ENCODE measurements at regions not wholly inside any gene's neighbourhood (a gene's known extent, or its start where the extent isn't known, plus 50 kb on each side); places are given as distances from the start of the nearest gene placed in this dataset.
A peak's percentile ranks its signal among the peaks of the same experiment; 100 is the strongest.

- H3K27me3 Mint-ChIP-seq, result no peaks in the 10 kb centered on the region
Measured at GRCh38 chr9:109910671-109911518, 130.9 kb downstream of the PALM2AKAP2 start.

DNA sequence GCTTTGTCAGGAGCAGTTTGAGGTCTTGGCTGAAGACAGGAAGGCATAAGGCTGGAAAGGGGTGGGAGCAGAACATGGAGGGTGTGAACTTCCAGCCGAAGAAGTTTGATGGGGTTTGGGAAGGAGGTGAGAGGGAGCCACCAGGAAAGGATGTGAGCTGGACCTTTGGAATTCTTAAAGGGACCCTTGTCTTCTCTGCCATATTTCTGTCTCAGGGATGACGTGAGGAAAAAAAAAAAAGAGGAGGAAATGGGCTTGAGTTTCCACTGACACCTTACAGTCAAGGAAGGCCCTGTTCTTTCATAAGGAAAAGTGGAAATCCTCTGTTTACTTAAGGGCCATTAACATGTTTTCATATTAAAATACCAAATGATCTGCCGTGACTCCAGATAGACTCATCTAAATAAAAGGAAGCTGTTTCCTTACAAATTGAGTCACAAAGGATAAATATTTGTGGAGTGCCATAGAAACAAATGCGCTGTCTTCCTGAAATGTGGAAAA is 132.1 kb downstream of the PALM2AKAP2 start:
- ATAC-seq (ENCODE audit: low read depth in 2 of 2), result no peak
- Mint-ChIP-seq H3K27me3 (no peaks in the 10 kb centered on the region), H3K4me1 (peaks cover 31 to 39% (median 34%) of the 10 kb centered on the region in 3 donors)

More at GRCh38 chr9:109910671-109911518, 130.9 kb downstream of the PALM2AKAP2 start:
- H3K9me3 Mint-ChIP-seq, result no peaks in the 10 kb centered on the region
- no peaks in the 10 kb centered on the region for H3K36me3 Mint-ChIP-seq
- ATAC-seq (ENCODE audit: low read depth in 2 of 2) (no peak), DNase-seq (no peak)
- H3K4me3 Mint-ChIP-seq, result no peak overlapping the region
- no peak overlapping the region for H3K27ac Mint-ChIP-seq
- peaks cover 19 to 34% (median 21%) of the 10 kb centered on the region in 3 donors for H3K4me1 Mint-ChIP-seq

DNA sequence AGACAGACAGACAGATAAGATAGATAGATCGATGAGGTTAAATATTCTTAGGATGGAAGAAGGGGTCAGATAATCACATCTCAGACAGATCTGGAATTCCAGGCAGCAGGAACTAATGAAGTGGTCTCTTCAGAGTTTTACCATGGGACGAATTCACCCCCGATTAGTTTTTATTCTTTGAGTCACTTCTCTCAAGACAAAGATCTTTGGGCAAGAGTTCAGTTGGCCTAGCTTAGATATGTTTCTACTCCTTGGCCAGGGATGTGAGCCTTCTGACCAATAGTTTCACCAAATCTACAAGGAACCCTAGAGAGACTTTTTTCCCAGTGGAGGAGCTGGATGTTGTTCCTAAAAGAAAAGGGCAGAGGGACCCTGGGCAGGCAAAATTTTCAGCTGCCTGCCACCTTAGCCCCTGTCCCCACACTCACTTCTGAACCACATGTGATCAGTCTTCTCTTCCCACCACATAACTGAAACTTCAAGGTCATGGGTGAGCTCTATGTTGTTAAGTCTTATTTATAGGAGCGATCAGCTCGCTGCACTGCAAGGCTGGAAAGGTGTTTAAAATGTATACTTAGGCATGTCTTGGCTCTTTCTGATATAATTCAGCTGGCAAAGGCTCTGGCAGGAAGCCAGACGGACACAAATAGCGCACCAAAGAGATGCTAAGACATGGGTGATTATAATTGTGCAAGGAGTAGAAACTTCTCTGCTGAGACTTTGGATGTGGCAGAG is 132.9 kb downstream of the PALM2AKAP2 start:
- no peak overlapping the region for H3K27ac Mint-ChIP-seq
- no peaks in the 10 kb centered on the region for H3K36me3 Mint-ChIP-seq
- H3K27me3 Mint-ChIP-seq, result no peaks in the 10 kb centered on the region
- no peak for DNase-seq
- peaks cover 38 to 41% (median 39%) of the 10 kb centered on the region in 3 donors for H3K4me1 Mint-ChIP-seq
- ATAC-seq (ENCODE audit: low read depth in 2 of 2), result no peak
- peak overlapping the region in 3 of 8 donors; percentile 15 to 29 (median 23) for H3K4me3 Mint-ChIP-seq
- H3K9me3 Mint-ChIP-seq, result no peaks in the 10 kb centered on the region

More for the DNA sequence above, 132.1 kb downstream of the PALM2AKAP2 start:
- Mint-ChIP-seq H3K9me3 (no peaks in the 10 kb centered on the region), H3K27ac (no peak overlapping the region), H3K4me3 (no peak overlapping the region), H3K36me3 (no peaks in the 10 kb centered on the region)
- DNase-seq, result no peak

DNA sequence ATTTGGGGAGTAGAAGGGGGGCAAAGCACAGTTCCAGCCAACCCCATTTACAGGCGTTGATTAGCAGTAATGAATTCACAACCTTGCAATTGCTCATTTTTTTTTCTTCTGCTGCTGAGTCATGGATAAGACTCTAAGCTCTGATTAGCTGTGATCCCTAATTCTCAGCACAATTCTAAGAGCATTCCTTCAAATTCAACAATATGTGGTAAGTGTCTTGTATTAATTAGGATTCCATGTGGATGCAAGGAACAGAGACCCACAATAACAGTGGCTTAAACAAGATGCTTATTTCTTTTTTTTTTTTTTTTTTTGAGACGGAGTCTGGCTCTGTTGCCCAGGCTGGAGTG is 133.4 kb downstream of the PALM2AKAP2 start:
- no peak overlapping the region for H3K27ac Mint-ChIP-seq

DNA sequence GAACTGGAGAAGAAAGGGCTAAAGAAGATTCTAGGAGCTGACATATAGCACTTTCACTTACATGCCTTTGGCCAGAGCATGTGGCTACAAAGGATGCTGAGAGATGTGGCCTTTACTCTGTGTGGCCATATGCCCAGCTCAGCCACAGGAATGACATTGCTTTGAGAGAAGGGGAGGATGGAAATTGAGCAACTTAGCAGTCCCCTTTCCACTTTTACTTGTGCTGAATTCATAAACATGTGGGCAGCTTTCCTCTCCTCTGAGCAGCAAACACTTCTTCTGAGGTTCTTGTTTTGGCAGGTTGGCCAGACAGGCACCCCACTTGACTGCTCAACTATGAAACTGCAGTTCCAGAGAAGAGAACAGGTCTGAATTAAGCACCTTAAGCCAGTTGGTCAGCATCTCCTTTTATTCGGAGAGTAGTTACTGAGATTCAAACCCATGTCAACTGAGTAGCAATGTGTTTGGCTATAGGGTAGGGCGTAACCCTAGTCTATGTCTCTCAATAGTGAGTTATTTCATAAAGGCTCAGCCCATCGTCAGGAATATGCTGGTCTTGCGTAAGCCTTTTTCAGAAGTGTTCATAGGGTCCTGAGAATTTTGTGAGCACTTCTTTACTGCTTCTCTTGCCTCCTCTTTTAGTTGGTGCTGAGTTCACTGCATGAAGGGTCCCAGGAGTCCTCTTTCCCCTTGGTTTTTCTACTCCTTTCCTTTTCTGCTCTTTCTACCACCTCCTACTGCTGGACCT is 134.5 kb downstream of the PALM2AKAP2 start:
- no peaks in the 10 kb centered on the region for H3K27me3 Mint-ChIP-seq
- H3K9me3 Mint-ChIP-seq, result no peaks in the 10 kb centered on the region
- no peaks in the 10 kb centered on the region for H3K36me3 Mint-ChIP-seq
- peak overlapping the region in 5 of 6 donors; percentile 71 to 92 (median 91) for H3K27ac Mint-ChIP-seq
- peak; percentile 43 for DNase-seq
- peak; percentile 73 to 76 for ATAC-seq (ENCODE audit: low read depth in 2 of 2)
- peak overlapping the region in 7 of 8 donors; percentile 0 to 90 (median 46) for H3K4me3 Mint-ChIP-seq
- peaks cover 50 to 57% (median 50%) of the 10 kb centered on the region in 3 donors for H3K4me1 Mint-ChIP-seq

More for the DNA sequence above, 133.4 kb downstream of the PALM2AKAP2 start:
- Mint-ChIP-seq H3K27me3 (no peaks in the 10 kb centered on the region), H3K36me3 (no peaks in the 10 kb centered on the region), H3K4me1 (peaks cover 42 to 47% (median 45%) of the 10 kb centered on the region in 3 donors), H3K4me3 (peak overlapping the region in 3 of 8 donors; percentile 15 to 29 (median 23)), H3K9me3 (no peaks in the 10 kb centered on the region)
- no peak for DNase-seq
- no peak for ATAC-seq (ENCODE audit: low read depth in 2 of 2)

DNA sequence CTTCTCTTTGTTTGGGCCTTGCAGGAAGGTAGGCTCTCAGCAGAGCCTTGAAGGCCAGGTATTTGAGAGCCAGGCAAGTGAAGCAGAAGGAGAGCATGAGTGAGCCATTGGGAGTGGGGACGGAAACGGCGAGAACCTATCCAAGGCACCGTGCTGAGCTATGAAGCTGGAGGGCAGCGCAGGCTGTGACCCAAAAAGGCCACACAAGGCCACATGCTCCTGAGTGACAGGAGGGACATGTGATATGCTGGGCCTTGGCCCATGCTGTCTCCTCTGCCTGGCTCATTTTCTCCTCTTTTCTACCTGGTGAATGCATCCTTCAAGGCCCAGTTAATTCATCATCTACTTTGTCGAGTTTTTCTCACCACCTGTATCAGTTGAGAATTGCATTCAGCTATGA is 136.3 kb downstream of the PALM2AKAP2 start:
- Mint-ChIP-seq H3K9me3 (no peaks in the 10 kb centered on the region), H3K4me3 (peak overlapping the region in 5 of 8 donors; percentile 44 to 74 (median 65)), H3K27ac (peak overlapping the region in 5 of 6 donors; percentile 77 to 95 (median 84)), H3K27me3 (no peaks in the 10 kb centered on the region), H3K4me1 (peaks cover 62 to 74% (median 63%) of the 10 kb centered on the region in 3 donors), H3K36me3 (no peaks in the 10 kb centered on the region)
- DNase-seq, result no peak
- no peak for ATAC-seq (ENCODE audit: low read depth in 2 of 2)

DNA sequence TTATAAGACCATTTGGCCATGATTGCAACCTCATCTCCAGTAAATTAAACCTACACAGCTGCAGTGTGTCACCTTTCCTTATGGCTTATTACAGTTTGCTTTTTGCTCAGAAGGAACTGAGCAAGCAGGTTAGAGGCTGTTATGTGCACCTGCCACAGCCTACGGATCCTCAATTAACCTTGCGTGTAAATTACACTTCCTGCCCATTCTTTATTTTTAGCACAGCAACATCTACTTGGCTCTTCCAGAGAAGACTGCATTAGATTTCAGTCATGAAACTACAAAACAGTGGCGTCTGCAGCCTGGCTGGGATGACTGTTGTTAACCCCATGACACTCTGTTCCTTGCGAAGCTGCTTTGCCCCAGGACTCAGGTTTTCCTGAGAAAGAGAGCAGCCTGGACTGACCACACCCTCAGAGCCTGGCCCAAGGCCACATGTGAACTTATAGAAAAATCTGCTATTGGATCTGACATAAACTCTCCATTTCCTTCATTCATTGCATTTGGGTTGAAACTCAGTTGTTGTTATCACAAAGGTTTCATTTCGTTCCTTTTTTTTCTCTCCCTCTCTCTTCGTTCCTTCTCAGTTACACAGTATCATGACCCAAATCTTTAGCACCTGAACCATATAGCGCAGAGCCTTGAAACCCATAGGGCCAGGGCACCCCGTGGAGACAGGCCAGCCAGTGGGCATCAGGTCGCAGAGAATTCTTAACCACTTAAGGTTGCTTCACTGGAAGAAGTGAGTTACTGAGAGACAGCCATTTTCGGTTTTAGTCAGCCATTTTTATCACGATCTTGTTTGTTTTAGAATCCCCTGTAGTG is 138.6 kb downstream of the PALM2AKAP2 start:
- Mint-ChIP-seq H3K27me3 (no peaks in the 10 kb centered on the region), H3K36me3 (no peaks in the 10 kb centered on the region), H3K4me1 (peaks cover 73 to 93% (median 77%) of the 10 kb centered on the region in 3 donors), H3K4me3 (peak overlapping the region; percentile 51 to 87 (median 77)), H3K27ac (peak overlapping the region in 5 of 6 donors; percentile 63 to 96 (median 94)), H3K9me3 (no peaks in the 10 kb centered on the region)
- ATAC-seq (ENCODE audit: low read depth in 2 of 2), result peak; percentile 75 to 80
- peak; percentile 54 for DNase-seq

- peak overlapping the region in 5 of 6 donors; percentile 69 to 91 (median 87) for H3K27ac Mint-ChIP-seq
Measured at GRCh38 chr9:109919736-109920408, 139.9 kb downstream of the PALM2AKAP2 start.

GRCh38 chr9:109922617-109923470 is 142.8 kb downstream of the PALM2AKAP2 start:
- Mint-ChIP-seq H3K27ac (peak overlapping the region in 3 of 6 donors; percentile 59 to 75 (median 61)), H3K9me3 (no peaks in the 10 kb centered on the region), H3K4me1 (peaks cover 69 to 86% (median 70%) of the 10 kb centered on the region in 3 donors)

More at GRCh38 chr9:109919736-109920408, 139.9 kb downstream of the PALM2AKAP2 start:
- H3K27me3 Mint-ChIP-seq, result no peaks in the 10 kb centered on the region
- ATAC-seq (ENCODE audit: low read depth in 2 of 2) (no peak), DNase-seq (no peak)
- peaks cover 69 to 87% (median 69%) of the 10 kb centered on the region in 3 donors for H3K4me1 Mint-ChIP-seq
- H3K9me3 Mint-ChIP-seq, result no peaks in the 10 kb centered on the region
- peak overlapping the region in 4 of 8 donors; percentile 28 to 43 (median 38) for H3K4me3 Mint-ChIP-seq
- no peaks in the 10 kb centered on the region for H3K36me3 Mint-ChIP-seq

DNA sequence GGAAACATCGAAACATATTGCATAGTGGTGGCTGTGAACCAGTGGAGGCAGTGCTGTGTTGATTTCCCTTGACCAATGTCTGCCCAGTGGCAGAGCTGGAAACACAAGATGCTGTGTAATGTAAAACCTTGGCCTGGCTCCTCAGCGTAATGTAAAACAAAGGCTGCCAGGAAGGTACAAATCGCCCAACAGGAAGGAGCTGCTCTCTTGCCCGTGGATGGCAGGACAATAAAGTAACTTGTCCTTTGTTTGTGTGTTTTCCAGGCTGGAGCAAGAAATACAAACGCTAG is 143.4 kb downstream of the PALM2AKAP2 start:
- no peak for ATAC-seq (ENCODE audit: low read depth in 2 of 2)
- H3K4me1 Mint-ChIP-seq, result peaks cover 64 to 86% (median 69%) of the 10 kb centered on the region in 3 donors
- no peaks in the 10 kb centered on the region for H3K9me3 Mint-ChIP-seq
- DNase-seq, result no peak
- no peaks in the 10 kb centered on the region for H3K27me3 Mint-ChIP-seq
- H3K4me3 Mint-ChIP-seq, result peak overlapping the region in 1 of 8 donors; percentile 10
- H3K36me3 Mint-ChIP-seq, result no peaks in the 10 kb centered on the region
- H3K27ac Mint-ChIP-seq, result peak overlapping the region in 4 of 6 donors; percentile 22 to 60 (median 54)

More at GRCh38 chr9:109922617-109923470, 142.8 kb downstream of the PALM2AKAP2 start:
- ATAC-seq (ENCODE audit: low read depth in 2 of 2), result no peak
- no peak for DNase-seq
- Mint-ChIP-seq H3K36me3 (no peaks in the 10 kb centered on the region), H3K4me3 (peak overlapping the region in 2 of 8 donors; percentile 10 to 74), H3K27me3 (no peaks in the 10 kb centered on the region)

DNA sequence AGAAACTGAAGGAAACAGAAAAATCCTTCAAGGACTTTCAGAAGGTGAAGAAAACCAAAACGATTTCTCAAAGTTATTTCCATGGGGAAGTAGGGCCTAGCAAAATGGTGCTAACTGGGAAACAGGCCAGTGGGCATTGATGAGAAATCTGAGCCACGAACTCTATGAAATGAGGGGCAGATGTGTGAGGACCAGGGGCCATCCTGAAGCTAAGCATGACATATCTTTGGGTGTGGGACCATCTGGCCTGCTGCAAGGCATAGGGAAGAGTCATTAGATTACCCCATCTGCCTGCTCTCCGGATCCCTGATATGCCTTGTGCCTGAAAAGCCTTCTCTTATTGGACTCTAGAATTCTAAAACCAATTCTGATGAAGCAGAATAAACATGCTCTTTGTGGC is 143.8 kb downstream of the PALM2AKAP2 start:
- Mint-ChIP-seq H3K9me3 (no peaks in the 10 kb centered on the region), H3K4me1 (peaks cover 60 to 86% (median 69%) of the 10 kb centered on the region in 3 donors), H3K27ac (peak overlapping the region in 1 of 6 donors; percentile 59), H3K4me3 (no peak overlapping the region), H3K36me3 (no peaks in the 10 kb centered on the region), H3K27me3 (no peaks in the 10 kb centered on the region)
- DNase-seq (no peak), ATAC-seq (ENCODE audit: low read depth in 2 of 2) (no peak)
